ENCODE measurements at regions not wholly inside any gene's neighbourhood (a gene's known extent, or its start where the extent isn't known, plus 50 kb on each side); places are given as distances from the start of the nearest gene placed in this dataset.

- TF ChIP-seq CTCF (IDR thresholded peaks at IDR 0.05; ENCODE audit: insufficient read depth, low read length, poor library complexity, severe bottlenecking): no peak
- DNase-seq (ENCODE audit: extremely low read depth, insufficient read length): no peak
- Histone ChIP-seq H3K36me3 (ENCODE audit: control insufficient read depth, insufficient read depth, low read length) (no peaks in the 10 kb centered on the region), H3K4me3 (replicated peaks; ENCODE audit: low read depth, low read length) (no peak overlapping the region), H3K27me3 (replicated peaks; ENCODE audit: control insufficient read depth, insufficient read depth, low read length) (no peaks in the 10 kb centered on the region)
Measured at GRCh38 chr13:104597546-104598180, 1531.4 kb upstream of the SLC10A2 start.

- no peak for TF ChIP-seq CTCF (IDR thresholded peaks at IDR 0.05; ENCODE audit: insufficient read depth, low read length, poor library complexity, severe bottlenecking)
- Histone ChIP-seq H3K27me3 (replicated peaks; ENCODE audit: control insufficient read depth, insufficient read depth, low read length) (no peaks in the 10 kb centered on the region), H3K36me3 (ENCODE audit: control insufficient read depth, insufficient read depth, low read length) (no peaks in the 10 kb centered on the region), H3K4me3 (replicated peaks; ENCODE audit: low read depth, low read length) (no peak overlapping the region)
- no peak for DNase-seq (ENCODE audit: extremely low read depth, insufficient read length)
Measured at GRCh38 chr13:104595511-104595910, 1529.3 kb upstream of the SLC10A2 start.

GRCh38 chr13:104594806-104595205 lies 1528.6 kb upstream of the SLC10A2 start:
- no peak for TF ChIP-seq CTCF (IDR thresholded peaks at IDR 0.05; ENCODE audit: insufficient read depth, low read length, poor library complexity, severe bottlenecking)
- H3K36me3 ChIP-seq (ENCODE audit: control insufficient read depth, insufficient read depth, low read length): no peaks in the 10 kb centered on the region

GRCh38 chr13:104593693-104594092 lies 1527.5 kb upstream of the SLC10A2 start:
- Histone ChIP-seq H3K4me3 (replicated peaks; ENCODE audit: low read depth, low read length) (no peak overlapping the region), H3K36me3 (ENCODE audit: control insufficient read depth, insufficient read depth, low read length) (no peaks in the 10 kb centered on the region), H3K27me3 (replicated peaks; ENCODE audit: control insufficient read depth, insufficient read depth, low read length) (no peaks in the 10 kb centered on the region)
- TF ChIP-seq CTCF (IDR thresholded peaks at IDR 0.05; ENCODE audit: insufficient read depth, low read length, poor library complexity, severe bottlenecking): no peak
- no peak for DNase-seq (ENCODE audit: extremely low read depth, insufficient read length)

More at GRCh38 chr13:104594806-104595205, 1528.6 kb upstream of the SLC10A2 start:
- Histone ChIP-seq H3K4me3 (replicated peaks; ENCODE audit: low read depth, low read length) (no peak overlapping the region), H3K27me3 (replicated peaks; ENCODE audit: control insufficient read depth, insufficient read depth, low read length) (no peaks in the 10 kb centered on the region)
- DNase-seq (ENCODE audit: extremely low read depth, insufficient read length): no peak

- TF ChIP-seq CTCF (IDR thresholded peaks at IDR 0.05; ENCODE audit: insufficient read depth, low read length, poor library complexity, severe bottlenecking): no peak
- H3K36me3 ChIP-seq (ENCODE audit: control insufficient read depth, insufficient read depth, low read length): no peaks in the 10 kb centered on the region
- H3K27me3 ChIP-seq (replicated peaks; ENCODE audit: control insufficient read depth, insufficient read depth, low read length): no peaks in the 10 kb centered on the region
- no peak for DNase-seq (ENCODE audit: extremely low read depth, insufficient read length)
- H3K4me3 ChIP-seq (replicated peaks; ENCODE audit: low read depth, low read length): no peak overlapping the region
Measured at GRCh38 chr13:104593251-104593576, 1527.0 kb upstream of the SLC10A2 start.
